SK-N-SH (cell line): ENCODE measurements at regions not wholly inside any gene's neighbourhood (a gene's known extent, or its start where the extent isn't known, plus 50 kb on each side); places are given as distances from the start of the nearest gene placed in this dataset.

Experiments
- CTCF ChIA-PET: fragments of 300-600, 350-600 bp; formaldehyde crosslinking; extraction: SDS; loops from one replicate; lab custom pipeline; 2021; lab: Yijun Ruan, JAX
- POLR2A ChIA-PET: fragments of 350-600 bp; sonication (Branson Sonifier 250); formaldehyde crosslinking; extraction: SDS; loops from one replicate; lab custom pipeline; 2020; ENCODE audit warnings: antibody characterized with exemption, inconsistent platforms; lab: Yijun Ruan, JAX
- DNase-seq: peaks from one replicate; pipeline ENCODE4 v3.0.0; 2012
- H2AFZ ChIP-seq: fragments of 200-600 bp; sonication (generic); 2 replicates; pipeline ENCODE4 v1.8.1; 2016; ENCODE audit warnings: antibody characterized with exemption, mild to moderate bottlenecking, low read depth
- H3F3A ChIP-seq: fragments of 200-600 bp; sonication (generic); replicated peaks from 2 replicates; pipeline ENCODE3; 2016; ENCODE audit warnings: antibody characterized with exemption, mild to moderate bottlenecking; ENCODE audit not compliant: insufficient read depth
- H3K27ac ChIP-seq, 2 experiments: fragments of 200-500 bp in 1 of 2; fragments of 200-600 bp in 1 of 2; sonication (Bioruptor generic) in 1 of 2; sonication (generic), shearing (Covaris generic) in 1 of 2; 2 replicates each; pipeline versions ENCODE4 v1.5.1 to v1.6.1; 2014 to 2016; ENCODE audit warnings: low read depth in 2 of 2, inconsistent platforms in 1 of 2, low read length in 1 of 2, mild to moderate bottlenecking in 1 of 2, mixed read lengths in 1 of 2
- H3K27me3 ChIP-seq: fragments of 200-600 bp; sonication (generic), shearing (Covaris generic); 2 replicates; pipeline ENCODE4 v1.6.1; 2016; ENCODE audit warnings: mixed run types; ENCODE audit not compliant: insufficient read depth
- H3K36me3 ChIP-seq, 2 experiments: fragments of 200-500 bp in 1 of 2; fragments of 200-600 bp in 1 of 2; sonication (Bioruptor generic) in 1 of 2; sonication (generic) in 1 of 2; replicated peaks in 1 of 2; 2 replicates each; pipeline versions ENCODE3 to v1.5.1; 2014 to 2016; ENCODE audit warnings: low read length in 1 of 2, mild to moderate bottlenecking in 1 of 2; ENCODE audit not compliant: insufficient read depth in 2 of 2, control insufficient read depth in 1 of 2
- H3K4me1 ChIP-seq, 2 experiments: fragments of 200-500 bp in 1 of 2; fragments of 200-600 bp in 1 of 2; sonication (Bioruptor generic) in 1 of 2; sonication (generic), shearing (Covaris generic) in 1 of 2; 2 replicates each; pipeline versions ENCODE4 v1.5.1 to v1.6.1; 2014 to 2016; ENCODE audit warnings: low read depth in 1 of 2, low read length in 1 of 2, mixed run types in 1 of 2; ENCODE audit not compliant: insufficient read depth in 2 of 2, control insufficient read depth in 1 of 2
- H3K4me2 ChIP-seq: fragments of 200-600 bp; sonication (generic), shearing (Covaris generic); 2 replicates; pipeline ENCODE4 v1.6.1; 2017; ENCODE audit warnings: mixed run types
- H3K4me3 ChIP-seq, 2 experiments: fragments of 200-500 bp in 1 of 2; fragments of 200-600 bp in 1 of 2; sonication (Bioruptor generic) in 1 of 2; sonication (generic), shearing (Covaris generic) in 1 of 2; 2 replicates each; pipeline versions ENCODE4 v1.5.1 to v1.8.1; 2014 to 2016; ENCODE audit warnings: low read depth in 2 of 2, inconsistent platforms in 1 of 2, low read length in 1 of 2, mild to moderate bottlenecking in 1 of 2, mixed read lengths in 1 of 2, moderate library complexity in 1 of 2
- H3K79me2 ChIP-seq: fragments of 200-600 bp; sonication (generic); 2 replicates; pipeline ENCODE4 v1.8.1; 2017; ENCODE audit warnings: mild to moderate bottlenecking; ENCODE audit not compliant: insufficient read depth
- H3K9ac ChIP-seq: fragments of 200-600 bp; sonication (generic); 2 replicates; pipeline ENCODE4 v1.6.1; 2017; ENCODE audit warnings: mixed run types
- H3K9me2 ChIP-seq: fragments of 200-600 bp; sonication (generic); 2 replicates; pipeline ENCODE4 v1.6.1; 2017; ENCODE audit warnings: mixed run types
- H3K9me3 ChIP-seq: fragments of 200-600 bp; sonication (generic); 2 replicates; pipeline ENCODE4 v1.6.1; 2017; ENCODE audit warnings: mixed run types, mild to moderate bottlenecking, moderate library complexity
- H4K20me1 ChIP-seq: fragments of 200-600 bp; sonication (generic); 2 replicates; pipeline ENCODE4 v1.6.1; 2017; ENCODE audit warnings: mild to moderate bottlenecking, mixed run types; ENCODE audit not compliant: insufficient read depth
- ELF1 ChIP-seq: IDR thresholded peaks from 2 replicates; pipeline ENCODE4 v1.4.0; 2012
- FOXJ3 ChIP-seq: sonication (generic); formaldehyde crosslinking; IDR thresholded peaks from 2 replicates; pipeline ENCODE4 v1.5.1; 2020; ENCODE audit warnings: mild to moderate bottlenecking, missing genetic modification reagents
- GABPA ChIP-seq: IDR thresholded peaks from 2 replicates; pipeline ENCODE4 v1.4.0; 2012; ENCODE audit warnings: low read depth, mild to moderate bottlenecking
- GATA2 ChIP-seq: sonication (generic); formaldehyde crosslinking; IDR thresholded peaks from 2 replicates; pipeline ENCODE4 v1.5.0; 2020; ENCODE audit warnings: mild to moderate bottlenecking, missing genetic modification reagents
- IRF3 ChIP-seq: fragments of 150-350 bp; IDR thresholded peaks from 2 replicates; pipeline ENCODE4 v1.6.1; 2016; ENCODE audit warnings: mild to moderate bottlenecking, low read depth, low read length
- NRF1 ChIP-seq: IDR thresholded peaks from 2 replicates; pipeline ENCODE4 v1.6.1; 2012; ENCODE audit warnings: low read depth, mild to moderate bottlenecking, low read length
- PBX3 ChIP-seq: IDR thresholded peaks from 2 replicates; pipeline ENCODE4; 2012
- POLR2AphosphoS5 ChIP-seq: IDR thresholded peaks from 2 replicates; pipeline ENCODE4 v1.6.1; 2012; ENCODE audit warnings: low read depth, low read length
- REST ChIP-seq: IDR thresholded peaks from 2 replicates; pipeline ENCODE4 v1.6.1; 2012; ENCODE audit warnings: mild to moderate bottlenecking, low read depth, low read length, moderate library complexity
- SIN3A ChIP-seq: IDR thresholded peaks from 2 replicates; pipeline ENCODE4 v1.6.1; 2012; ENCODE audit warnings: low read depth, mild to moderate bottlenecking, low read length, moderate library complexity, borderline replicate concordance
- SMC3 ChIP-seq: IDR thresholded peaks from 2 replicates; pipeline ENCODE4 v1.6.1; 2012; ENCODE audit warnings: low read depth, low read length, improper control_type of control experiment
- TAF1 ChIP-seq: IDR thresholded peaks from 2 replicates; pipeline ENCODE4 v1.6.1; 2012; ENCODE audit warnings: low read depth, mild to moderate bottlenecking, low read length, moderate library complexity, borderline replicate concordance
- TCF12 ChIP-seq: IDR thresholded peaks from 2 replicates; pipeline ENCODE4 v1.4.0; 2012
- TEAD4 ChIP-seq: IDR thresholded peaks from 2 replicates; pipeline ENCODE4 v1.4.0; 2012; ENCODE audit warnings: mild to moderate bottlenecking, borderline replicate concordance; ENCODE audit not compliant: insufficient read depth
- USF2 ChIP-seq: fragments of 150-350 bp; IDR thresholded peaks from 2 replicates; pipeline ENCODE4 v1.6.1; 2017; ENCODE audit warnings: antibody characterized with exemption, low read length, low read depth, borderline replicate concordance
- WGBS: methylation state at CpG from one replicate; pipeline ENCODE4 v1.1.6; 2017; ENCODE audit warnings: low lambda C conversion rate; 5-methylcytosine and 5-hydroxymethylcytosine counted together

GRCh38 chr4:31106419-31106818 is 386.2 kb downstream of the PCDH7 start:
- Histone ChIP-seq H3K9me2 (no peaks in the 10 kb centered on the region), H3F3A (no peaks in the 10 kb centered on the region), H3K4me3 (no peak overlapping the region)
- POLR2A ChIA-PET: no interaction called here
- DNase-seq: no peak
- TF ChIP-seq NRF1 (no peak), ELF1 (no peak), FOXJ3 (no peak), TCF12 (no peak), POLR2AphosphoS5 (no peak), TEAD4 (no peak), REST (no peak), SIN3A (no peak), PBX3 (no peak), GATA2 (CRISPR knock-in tag) (no peak), TAF1 (no peak), SMC3 (no peak), USF2 (no peak), GABPA (no peak), IRF3 (no peak)
- TF ChIP-seq, all 33 proteins: peak for 0
- 91% methylated on average over 1 of the region's 1 CpG for WGBS
- no peak overlapping the region for H2AFZ ChIP-seq
- CTCF ChIA-PET: no interaction called here
- H3K27me3 ChIP-seq: no peaks in the 10 kb centered on the region
- H4K20me1 ChIP-seq: no peaks in the 10 kb centered on the region
- no peaks in the 10 kb centered on the region for H3K36me3 ChIP-seq
- no peaks in the 10 kb centered on the region for H3K79me2 ChIP-seq
- no peak overlapping the region for H3K9ac ChIP-seq
- no peak overlapping the region for H3K4me2 ChIP-seq
- no peak overlapping the region for H3K27ac ChIP-seq
- H3K4me1 ChIP-seq: peaks cover 3 to 6% of the 10 kb centered on the region in 2 experiments; a peak in 3 of 4 replicates
- H3K9me3 ChIP-seq: no peaks in the 10 kb centered on the region
